CD14-positive monocyte (primary cell): ENCODE measurements at regions not wholly inside any gene's neighbourhood (a gene's known extent, or its start where the extent isn't known, plus 50 kb on each side); places are given as distances from the start of the nearest gene placed in this dataset.

Experiments
- DNase-seq, 3 donors: peaks; one replicate each; pipeline ENCODE4 v3.0.0-alpha.2; 2011 to 2022
- H2AFZ ChIP-seq: 2 replicates; pipeline ENCODE4 v1.6.0; 2012; ENCODE audit warnings: mild to moderate bottlenecking, low read depth, low read length, inconsistent platforms; ENCODE audit not compliant: insufficient read depth, poor library complexity, severe bottlenecking
- H3K27ac ChIP-seq, 2 donors: 1 replicate in 1 of 2; 2 replicates in 1 of 2; pipeline ENCODE4 v1.5.1; 2012 to 2013; ENCODE audit warnings: low read length in 2 of 2, control low read depth in 1 of 2, inconsistent platforms in 1 of 2, low read depth in 1 of 2, mild to moderate bottlenecking in 1 of 2
- H3K27me3 ChIP-seq, 2 donors: one replicate each; pipeline versions ENCODE4 v1.6.0 to v1.6.1; 2011 to 2013; ENCODE audit warnings: low read length in 2 of 2; ENCODE audit not compliant: control insufficient read depth in 2 of 2, insufficient read depth in 2 of 2
- H3K36me3 ChIP-seq, 2 donors: replicated peaks in 1 of 2; 1 replicate in 1 of 2; 2 replicates in 1 of 2; pipeline versions ENCODE4 v1.5.1 to v1.6.1; 2012 to 2013; ENCODE audit warnings: low read length in 2 of 2, control low read depth in 1 of 2, inconsistent platforms in 1 of 2, mild to moderate bottlenecking in 1 of 2; ENCODE audit not compliant: insufficient read depth in 2 of 2, control insufficient read depth in 1 of 2
- H3K4me1 ChIP-seq, 2 donors: 1 replicate in 1 of 2; 2 replicates in 1 of 2; pipeline versions ENCODE4 v1.5.1 to v1.6.1; 2012 to 2013; ENCODE audit warnings: low read length in 2 of 2, control low read depth in 1 of 2, inconsistent platforms in 1 of 2, mild to moderate bottlenecking in 1 of 2, moderate library complexity in 1 of 2; ENCODE audit not compliant: insufficient read depth in 2 of 2, control insufficient read depth in 1 of 2
- H3K4me2 ChIP-seq: replicated peaks from 2 replicates; pipeline ENCODE3; 2012; ENCODE audit warnings: low read length, moderate library complexity, mild to moderate bottlenecking; ENCODE audit not compliant: poor library complexity, severe bottlenecking; ENCODE audit errors: extremely low read depth
- H3K4me3 ChIP-seq, 3 experiments: fragments of 200-600 bp in 1 of 3; sonication (generic) in 1 of 3; replicated peaks in 1 of 3; 1 replicate in 2 of 3; 2 replicates in 1 of 3; pipeline ENCODE4 v1.5.1; 2011 to 2013; ENCODE audit warnings: low read length in 3 of 3, mild to moderate bottlenecking in 3 of 3, control low read depth in 2 of 3, low read depth in 2 of 3, inconsistent platforms in 1 of 3, moderate library complexity in 1 of 3
- H3K79me2 ChIP-seq: 2 replicates; pipeline ENCODE4 v1.6.0; 2012; ENCODE audit warnings: mild to moderate bottlenecking, control low read depth, inconsistent platforms, low read length, moderate library complexity; ENCODE audit not compliant: insufficient read depth
- H3K9ac ChIP-seq: 2 replicates; pipeline ENCODE4 v1.6.0; 2017; ENCODE audit warnings: low read length, mild to moderate bottlenecking; ENCODE audit not compliant: insufficient read depth, poor library complexity, severe bottlenecking
- H3K9me3 ChIP-seq, 2 donors: replicated peaks in 1 of 2; 1 replicate in 1 of 2; 2 replicates in 1 of 2; pipeline versions ENCODE4 v1.5.1 to v1.6.1; 2012 to 2013; ENCODE audit warnings: low read length in 2 of 2, control low read depth in 1 of 2; ENCODE audit not compliant: control insufficient read depth in 1 of 2, insufficient read depth in 1 of 2
- H4K20me1 ChIP-seq: 2 replicates; pipeline ENCODE4 v1.6.0; 2012; ENCODE audit warnings: mild to moderate bottlenecking, low read length, control low read depth, moderate library complexity; ENCODE audit not compliant: insufficient read depth
- H3K27ac Mint-ChIP-seq, 7 donors: one replicate each; pipeline ENCODE4 v1.8.0; 2020; ENCODE audit warnings: mild to moderate bottlenecking in 7 of 7, mixed read lengths in 7 of 7, moderate library complexity in 6 of 7, inconsistent platforms in 2 of 7
- H3K27me3 Mint-ChIP-seq, 3 donors: one replicate each; pipeline ENCODE4 v1.8.0; 2021 to 2022; ENCODE audit warnings: low read depth in 3 of 3, mild to moderate bottlenecking in 3 of 3, mixed read lengths in 3 of 3, moderate library complexity in 3 of 3, inconsistent platforms in 1 of 3
- H3K36me3 Mint-ChIP-seq, 2 donors: one replicate each; pipeline ENCODE4 v1.8.0; 2020; ENCODE audit warnings: mixed read lengths in 2 of 2, inconsistent platforms in 1 of 2, mild to moderate bottlenecking in 1 of 2
- H3K4me1 Mint-ChIP-seq: one replicate; pipeline ENCODE4 v1.8.0; 2020; ENCODE audit warnings: mild to moderate bottlenecking, mixed read lengths
- H3K4me3 Mint-ChIP-seq, 2 donors: one replicate each; pipeline ENCODE4 v1.8.0; 2020; ENCODE audit warnings: mild to moderate bottlenecking in 2 of 2, mixed read lengths in 2 of 2, moderate library complexity in 1 of 2
- H3K9me3 Mint-ChIP-seq, 7 donors: one replicate each; pipeline ENCODE4 v1.8.0; 2020 to 2022; ENCODE audit warnings: mixed read lengths in 7 of 7, mild to moderate bottlenecking in 6 of 7, moderate library complexity in 6 of 7, inconsistent platforms in 2 of 7
- WGBS: methylation state at CpG from one replicate; pipeline ENCODE4 v1.1.5; 2013; ENCODE audit warnings: missing lambda C conversion rate; ENCODE audit not compliant: insufficient coverage; 5-methylcytosine and 5-hydroxymethylcytosine counted together
- intact Hi-C, 2 donors: fragments of 100-400 bp; cut with micrococcal nuclease; formaldehyde crosslinking; loops; one replicate each; pipeline versions ENCODE4 v1.15.0 to v1.15.1; 2023
- TF ChIP-seq, protein P1 (sequence below): fragments of 200-600 bp; IDR thresholded peaks from one replicate; pipeline ENCODE4 v1.8.0; 2022; ENCODE audit warnings: antibody characterized with exemption, mild to moderate bottlenecking

DNA sequence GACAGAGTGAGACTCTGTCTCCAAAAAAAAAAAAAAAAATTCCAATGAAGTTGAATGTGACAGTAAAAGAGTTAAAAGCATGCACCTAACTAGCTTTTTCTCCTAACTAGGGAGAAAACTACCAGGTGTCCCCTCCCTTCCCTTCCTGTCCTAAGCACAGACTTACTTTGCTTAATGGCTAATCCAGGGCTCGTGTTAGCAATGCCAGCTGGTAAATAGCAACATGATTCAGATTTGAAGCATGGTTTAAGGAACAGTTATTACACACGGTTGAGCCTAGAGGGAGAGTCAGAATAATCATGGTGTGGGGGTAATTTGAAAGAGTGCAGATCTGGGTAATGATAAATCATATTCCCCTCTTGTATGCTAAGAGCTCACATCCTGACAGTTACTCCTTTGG lies 338.3 kb downstream of the STIM2 start:
- H4K20me1 ChIP-seq = no peaks in the 10 kb centered on the region
- no peaks in the 10 kb centered on the region for H3K79me2 ChIP-seq
- DNase-seq = no peak
- H3K4me3 ChIP-seq = no peak overlapping the region
- H3K36me3 Mint-ChIP-seq = no peaks in the 10 kb centered on the region
- H3K4me1 Mint-ChIP-seq = no peaks in the 10 kb centered on the region
- H3K9me3 Mint-ChIP-seq = no peaks in the 10 kb centered on the region
- no peaks in the 10 kb centered on the region for H3K4me1 ChIP-seq
- H3K27me3 Mint-ChIP-seq = peaks cover 0 to 2% (median 0%) of the 10 kb centered on the region in 3 donors
- H2AFZ ChIP-seq = no peak overlapping the region
- no peak overlapping the region for H3K9ac ChIP-seq
- H3K27ac Mint-ChIP-seq = no peak overlapping the region
- 67% methylated on average over 1 of the region's 2 CpGs for WGBS
- TF ChIP-seq, protein P1, sequence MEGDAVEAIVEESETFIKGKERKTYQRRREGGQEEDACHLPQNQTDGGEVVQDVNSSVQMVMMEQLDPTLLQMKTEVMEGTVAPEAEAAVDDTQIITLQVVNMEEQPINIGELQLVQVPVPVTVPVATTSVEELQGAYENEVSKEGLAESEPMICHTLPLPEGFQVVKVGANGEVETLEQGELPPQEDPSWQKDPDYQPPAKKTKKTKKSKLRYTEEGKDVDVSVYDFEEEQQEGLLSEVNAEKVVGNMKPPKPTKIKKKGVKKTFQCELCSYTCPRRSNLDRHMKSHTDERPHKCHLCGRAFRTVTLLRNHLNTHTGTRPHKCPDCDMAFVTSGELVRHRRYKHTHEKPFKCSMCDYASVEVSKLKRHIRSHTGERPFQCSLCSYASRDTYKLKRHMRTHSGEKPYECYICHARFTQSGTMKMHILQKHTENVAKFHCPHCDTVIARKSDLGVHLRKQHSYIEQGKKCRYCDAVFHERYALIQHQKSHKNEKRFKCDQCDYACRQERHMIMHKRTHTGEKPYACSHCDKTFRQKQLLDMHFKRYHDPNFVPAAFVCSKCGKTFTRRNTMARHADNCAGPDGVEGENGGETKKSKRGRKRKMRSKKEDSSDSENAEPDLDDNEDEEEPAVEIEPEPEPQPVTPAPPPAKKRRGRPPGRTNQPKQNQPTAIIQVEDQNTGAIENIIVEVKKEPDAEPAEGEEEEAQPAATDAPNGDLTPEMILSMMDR = no peak
- H3K4me2 ChIP-seq = no peak overlapping the region
- H3K36me3 ChIP-seq = no peaks in the 10 kb centered on the region
- H3K4me3 Mint-ChIP-seq = no peak overlapping the region
- H3K27me3 ChIP-seq = no peaks in the 10 kb centered on the region
- H3K9me3 ChIP-seq = no peaks in the 10 kb centered on the region
- H3K27ac ChIP-seq = no peak overlapping the region
- intact Hi-C loops = no loop called here

GRCh38 chr4:27206009-27206408 lies 345.4 kb downstream of the STIM2 start:
- Mint-ChIP-seq H3K9me3 (peaks cover 0 to 4% (median 0%) of the 10 kb centered on the region in 7 donors), H3K27ac (no peak overlapping the region), H3K4me3 (no peak overlapping the region), H3K27me3 (peaks cover 0 to 4% (median 0%) of the 10 kb centered on the region in 3 donors), H3K36me3 (no peaks in the 10 kb centered on the region), H3K4me1 (no peaks in the 10 kb centered on the region)
- Histone ChIP-seq H2AFZ (no peak overlapping the region), H3K4me3 (no peak overlapping the region), H3K27ac (no peak overlapping the region), H4K20me1 (no peaks in the 10 kb centered on the region), H3K36me3 (no peaks in the 10 kb centered on the region), H3K9me3 (no peaks in the 10 kb centered on the region), H3K4me1 (no peaks in the 10 kb centered on the region), H3K9ac (no peak overlapping the region), H3K4me2 (no peak overlapping the region), H3K27me3 (no peaks in the 10 kb centered on the region), H3K79me2 (no peaks in the 10 kb centered on the region)
- TF ChIP-seq, protein P1 = no peak
- no peak for DNase-seq
- intact Hi-C loops = no loop called here
